DMS 273 (cell line): ENCODE measurements at regions not wholly inside any gene's neighbourhood (a gene's known extent, or its start where the extent isn't known, plus 50 kb on each side); places are given as distances from the start of the nearest gene placed in this dataset.
"Not testable (repeated sequence)": the region's sequence is repeated elsewhere in the genome, so short reads cannot be mapped to it uniquely, and the experiment has no call there.

Experiments used
- DNase-seq: peaks from one replicate; lab custom pipeline; 2025; ENCODE audit not compliant: unreplicated experiment; lab: John Stamatoyannopoulos, UW

DNA sequence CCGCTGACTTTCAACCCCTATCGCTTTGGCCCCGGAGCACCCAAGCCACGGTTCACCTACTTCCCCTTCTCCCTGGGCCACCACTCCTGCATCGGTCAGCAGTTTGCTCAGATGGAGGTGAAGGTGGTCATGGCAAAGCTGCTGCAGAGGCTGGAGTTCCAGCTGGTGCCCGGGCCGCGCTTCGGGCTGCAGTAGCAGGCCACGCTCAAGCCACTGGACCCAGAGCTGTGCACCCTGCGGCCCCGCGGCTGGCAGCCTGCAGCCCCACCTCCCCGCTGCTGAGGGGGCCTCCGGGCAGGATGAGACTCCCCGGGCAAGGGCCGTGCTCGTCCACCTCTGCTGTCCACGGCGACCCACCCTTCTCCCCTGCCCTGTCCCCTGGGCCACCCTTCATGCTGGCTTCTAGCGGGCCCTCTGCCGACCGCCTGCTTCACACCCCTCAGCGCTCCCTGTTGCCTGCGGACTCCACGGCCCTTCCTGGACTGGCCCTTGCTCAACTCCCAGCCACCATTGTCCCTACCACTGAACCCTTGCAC is 92.2 kb upstream of the TRABD2B start:
- DNase-seq: no peak

DNA sequence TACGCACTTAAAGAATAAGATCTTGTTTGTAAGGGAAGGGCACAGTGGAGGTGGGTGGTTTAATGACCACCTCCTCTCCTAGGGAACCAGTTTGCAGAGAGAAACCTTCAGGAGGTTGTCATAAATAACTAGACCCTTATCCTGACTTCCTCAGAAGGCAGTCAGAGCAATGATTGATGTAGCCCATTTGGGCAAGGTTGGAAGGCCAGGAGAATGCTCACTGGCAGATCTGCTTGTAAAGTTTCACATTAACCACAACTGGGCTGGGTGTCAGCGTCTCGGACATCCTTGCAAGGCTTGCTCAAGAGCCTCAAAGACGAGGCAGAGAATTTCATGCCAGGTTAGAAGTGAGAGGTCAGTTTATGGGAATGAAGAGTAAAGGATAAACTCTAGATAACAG is 87.6 kb upstream of the TRABD2B start:
- DNase-seq: no peak

DNA sequence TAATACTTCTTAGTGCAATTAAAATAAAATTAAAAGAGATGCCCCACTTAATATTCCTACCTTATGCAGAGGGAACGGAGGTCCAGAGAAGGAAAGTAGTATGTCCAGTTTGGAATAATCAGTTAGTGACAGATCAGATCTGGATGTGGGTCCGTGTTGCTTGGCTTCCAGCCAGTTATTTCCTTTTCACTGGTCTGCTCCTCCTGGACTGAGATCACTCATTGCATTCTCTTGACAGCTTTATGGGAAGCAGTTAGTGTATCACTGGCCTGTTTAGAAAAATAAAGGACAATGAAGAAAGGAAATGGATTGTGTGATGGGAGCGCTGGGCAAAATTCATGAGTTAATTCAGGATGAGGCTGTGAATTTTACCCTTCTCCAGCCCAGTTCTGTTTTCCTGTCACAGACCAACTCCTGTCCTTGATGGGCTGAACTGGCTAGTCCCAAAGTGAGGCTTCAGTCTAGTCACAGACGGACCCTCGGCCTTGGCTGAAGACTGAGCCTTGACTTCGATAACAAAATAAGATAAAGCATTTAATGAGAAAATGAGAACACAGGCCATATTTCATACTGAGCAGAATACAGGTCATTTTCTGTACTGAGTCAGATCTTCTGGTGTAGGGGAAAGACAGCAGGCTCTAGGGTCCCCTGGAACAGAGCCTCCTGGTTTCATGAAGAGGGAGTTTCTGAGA is 85.2 kb upstream of the TRABD2B start:
- no peak for DNase-seq

DNA sequence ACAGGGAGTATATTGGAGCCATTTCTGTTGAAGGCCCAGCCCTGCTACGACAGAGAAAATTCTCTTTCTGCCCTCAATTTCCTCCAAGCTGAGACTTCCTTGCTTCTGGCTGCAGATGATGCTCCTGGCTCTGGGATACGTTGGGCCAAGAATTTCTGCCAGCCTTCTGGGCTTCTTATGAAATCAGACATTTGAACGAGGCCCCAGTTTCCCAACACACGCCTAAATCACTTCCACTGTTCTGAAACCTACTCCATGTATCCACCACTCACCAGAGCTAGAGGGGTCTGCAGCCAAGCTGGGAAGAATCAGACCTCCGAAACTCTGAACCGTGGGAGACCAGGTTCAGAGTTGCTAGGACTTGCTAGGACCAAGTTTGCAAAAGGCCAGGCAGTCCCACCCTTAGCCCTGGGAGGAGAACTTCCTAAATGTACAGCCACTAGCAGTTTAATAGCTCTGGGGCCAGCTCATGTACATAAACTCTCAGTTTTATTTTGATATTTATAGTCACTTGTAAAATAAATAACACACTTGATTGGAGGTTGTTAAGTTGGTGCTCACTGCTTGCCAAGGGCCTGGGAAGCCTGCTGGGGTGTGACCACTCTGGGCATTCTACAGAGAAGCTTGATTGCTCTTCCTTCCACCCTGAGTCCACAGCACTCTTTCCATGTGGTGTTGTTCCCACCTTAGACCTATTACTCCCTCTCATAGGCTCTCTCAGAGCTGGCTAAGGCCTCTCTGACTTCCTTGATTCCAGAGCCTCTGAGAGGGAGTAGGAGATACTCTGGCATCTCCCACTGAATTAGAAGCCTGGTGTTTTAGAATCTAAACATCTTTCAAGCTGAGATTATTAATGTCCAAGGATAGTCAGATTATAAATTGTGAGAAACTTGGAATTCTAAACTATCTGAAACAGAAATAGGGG is 83.4 kb upstream of the TRABD2B start:
- DNase-seq: no peak

DNA sequence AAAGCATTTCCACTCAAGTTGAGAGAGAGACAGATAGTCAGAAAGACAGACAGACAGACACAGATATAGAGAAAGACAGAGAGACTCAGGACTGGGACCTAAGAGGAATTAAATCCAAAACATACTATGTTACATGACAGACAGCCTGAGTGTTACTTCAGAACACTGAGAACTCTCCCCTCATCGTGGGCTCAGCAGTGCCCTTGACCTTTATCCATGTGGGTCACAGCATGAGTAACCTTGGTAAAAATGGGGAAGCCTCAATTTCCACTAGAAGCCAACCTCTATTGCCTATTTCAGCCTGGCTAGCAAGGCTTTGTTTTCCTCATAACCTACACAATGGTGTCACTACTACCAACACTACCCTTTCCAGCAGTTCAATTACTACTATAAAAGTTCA is 81.9 kb upstream of the TRABD2B start:
- DNase-seq: no peak

DNA sequence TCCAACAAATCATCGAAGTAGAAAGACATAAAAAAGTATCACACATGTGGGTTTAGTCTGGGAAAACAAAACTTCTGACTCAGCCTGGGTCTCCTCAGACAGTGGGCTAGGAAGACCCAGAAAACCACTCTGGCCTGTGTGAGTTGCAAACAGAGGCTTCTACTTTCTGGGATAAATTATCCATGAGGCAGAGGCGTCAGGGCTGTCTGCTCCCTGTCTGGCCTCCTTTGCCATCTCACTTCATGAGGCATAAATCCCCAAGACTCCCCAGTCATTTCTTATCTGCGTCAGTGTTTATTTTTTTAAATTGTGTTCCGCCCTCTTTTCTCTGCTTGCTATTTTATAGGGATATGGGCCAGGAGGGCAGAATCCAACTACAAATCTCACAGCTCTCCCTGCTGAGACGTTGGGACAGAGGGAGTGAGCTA is 80.6 kb upstream of the TRABD2B start:
- no peak for DNase-seq

DNA sequence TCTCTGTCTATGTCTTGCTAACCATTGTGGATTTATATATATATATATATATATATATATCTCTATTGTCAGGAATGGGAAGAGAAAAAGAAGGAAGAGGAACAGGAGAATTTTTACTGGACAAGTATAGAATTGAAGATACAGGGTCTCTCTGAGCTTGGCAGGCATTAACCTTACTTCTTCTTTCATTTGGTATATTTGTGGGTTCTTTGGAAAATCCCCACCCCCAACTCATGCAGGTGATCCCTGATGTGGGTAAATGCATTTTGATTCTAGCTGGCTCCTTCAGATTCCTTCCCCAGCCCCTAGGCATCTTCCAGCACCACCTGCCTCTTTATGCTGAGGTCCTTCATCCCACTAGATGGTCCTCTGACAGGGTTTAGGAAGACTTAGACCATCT is 78.8 kb upstream of the TRABD2B start:
- no peak for DNase-seq

DNA sequence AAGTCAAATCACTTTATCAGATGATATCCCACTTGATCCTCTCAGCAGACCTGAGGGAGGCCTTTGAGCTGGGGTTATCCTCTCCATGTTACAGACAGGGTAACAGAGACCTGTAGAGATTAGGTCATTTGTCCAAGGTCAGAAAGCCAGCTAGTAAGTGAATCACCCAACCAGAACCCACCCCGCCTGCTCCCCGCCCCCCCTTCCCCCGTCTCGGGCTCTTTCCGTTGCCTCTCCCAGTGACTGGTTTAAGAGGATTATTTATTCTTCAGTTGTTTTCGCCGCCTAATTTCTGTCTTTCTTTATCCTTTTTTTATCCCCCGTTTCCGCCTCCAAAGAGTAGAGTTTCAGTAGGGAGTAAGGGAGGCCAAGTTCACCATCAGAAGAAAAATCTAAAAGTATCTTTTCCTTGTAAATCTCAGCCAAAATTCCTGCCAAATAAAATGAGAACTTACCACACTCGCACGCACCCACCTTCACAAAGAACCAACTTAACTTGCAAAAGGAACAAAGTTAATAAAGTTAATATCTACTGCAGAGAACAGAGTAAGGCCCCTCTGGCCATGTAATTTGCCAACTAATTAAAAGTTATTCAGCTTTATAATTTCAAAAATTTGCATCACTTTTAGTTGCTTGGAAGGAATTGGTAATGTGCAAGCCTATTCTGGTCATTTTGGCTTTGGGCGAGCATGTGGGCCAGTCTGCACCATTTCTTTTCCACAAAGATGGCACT is 76.8 kb upstream of the TRABD2B start:
- no peak for DNase-seq

DNA sequence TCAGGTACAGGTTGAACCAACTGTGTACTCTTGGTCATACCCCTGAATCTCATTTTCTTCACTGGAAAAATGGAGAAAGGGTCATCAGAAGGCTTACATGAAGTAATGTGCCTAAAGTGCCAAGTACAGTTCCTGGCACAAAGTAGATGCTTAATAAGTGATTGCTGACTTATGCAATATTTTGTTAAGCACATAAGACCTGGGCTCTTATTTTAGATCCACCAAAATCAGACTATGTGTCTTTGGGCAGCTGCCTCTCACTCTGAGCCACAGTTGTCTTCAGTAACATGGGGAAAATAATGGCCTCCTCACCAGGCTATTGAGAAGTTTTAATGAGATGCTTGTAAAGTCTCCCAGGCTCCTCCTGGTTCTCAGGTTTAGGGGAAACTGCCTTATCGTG is 74.3 kb upstream of the TRABD2B start:
- DNase-seq: no peak

DNA sequence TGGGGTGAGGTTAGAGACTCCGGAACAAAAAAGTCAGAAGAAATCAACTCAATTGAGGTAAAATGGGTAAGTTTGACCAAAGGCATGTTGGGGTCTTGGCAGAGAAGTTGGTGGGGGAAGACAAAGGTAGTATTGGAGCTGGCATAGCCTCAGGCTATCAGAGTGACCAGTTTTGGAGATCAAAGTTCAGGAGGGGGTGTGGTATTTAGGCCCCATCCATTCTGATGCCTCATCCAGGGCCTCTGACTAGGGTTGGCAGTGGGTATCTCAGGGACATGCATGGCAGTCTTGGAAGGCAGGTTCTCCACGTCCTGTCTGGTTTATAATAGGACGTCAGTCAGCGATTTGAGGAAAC is 73.2 kb upstream of the TRABD2B start:
- DNase-seq: no peak

DNA sequence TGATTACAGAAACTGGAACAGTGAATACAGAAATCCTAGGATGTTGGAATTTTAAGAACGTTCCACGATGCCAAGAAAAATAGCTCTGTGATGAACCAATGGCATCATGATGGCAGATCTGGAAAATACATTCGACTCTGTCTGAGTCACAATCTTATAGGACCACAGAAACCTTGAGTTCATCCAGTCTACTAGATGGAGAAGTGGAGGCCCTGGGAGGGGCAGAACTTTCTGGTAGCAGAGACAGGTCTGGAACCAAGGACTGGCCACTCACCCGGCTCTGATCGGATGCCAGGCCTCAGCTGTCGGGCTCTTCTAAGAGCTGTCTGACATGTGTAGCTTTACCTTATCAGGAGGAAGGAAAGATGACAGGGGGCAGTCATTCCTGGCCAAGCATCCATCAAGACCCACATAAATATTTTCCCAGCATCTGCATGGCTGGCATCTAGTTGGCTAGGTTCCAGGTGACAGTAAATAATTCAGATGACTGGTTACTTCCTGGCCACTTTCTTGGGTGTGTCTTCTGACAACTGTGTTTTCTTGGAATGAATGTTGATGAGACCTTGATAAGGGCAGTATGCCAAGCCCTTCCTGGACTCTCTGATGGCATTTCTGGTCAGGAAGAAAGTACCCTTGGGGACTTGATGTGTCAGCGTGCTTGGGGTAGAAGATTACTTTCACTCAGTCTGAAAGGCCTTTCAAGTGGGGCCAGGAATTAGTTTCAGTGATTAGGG is 72.6 kb upstream of the TRABD2B start:
- DNase-seq: no peak

DNA sequence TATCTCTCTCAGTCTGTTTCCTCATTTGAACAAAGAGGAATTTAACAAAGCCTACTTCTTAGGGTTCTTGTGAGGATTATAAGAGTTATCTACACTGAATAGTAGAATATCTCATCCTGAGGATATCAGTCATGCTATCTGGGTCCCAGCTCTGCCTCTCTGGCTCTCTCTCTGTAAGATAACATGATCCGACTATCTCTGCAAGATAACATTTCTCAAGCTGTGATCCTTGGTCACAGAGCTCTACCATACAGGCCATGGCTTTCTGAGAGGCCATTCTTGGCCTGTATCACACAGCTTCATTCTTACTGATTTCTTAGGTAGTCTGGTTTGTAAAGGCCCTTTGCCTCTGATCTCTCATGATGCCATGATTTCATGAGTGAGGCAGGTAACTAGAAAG is 71.0 kb upstream of the TRABD2B start:
- DNase-seq: no peak

DNA sequence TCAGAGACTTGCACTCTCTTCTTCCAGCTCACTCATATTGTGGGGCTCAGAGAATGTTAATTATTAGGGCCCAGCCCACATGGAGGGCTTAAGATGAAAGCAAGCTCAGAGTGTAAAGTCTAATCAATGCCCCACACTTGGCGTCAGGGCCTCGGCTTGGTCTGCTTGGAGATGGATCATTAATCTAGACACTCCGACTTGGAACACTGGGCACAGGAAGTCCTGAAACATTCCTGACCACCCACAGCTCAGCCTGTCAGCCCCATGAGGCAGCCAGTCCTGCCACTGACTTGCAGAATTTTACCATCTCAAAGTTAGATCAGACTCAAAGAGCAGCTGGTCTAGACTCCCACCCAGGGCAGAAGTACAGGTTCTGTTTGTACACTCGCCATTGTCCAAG is 69.8 kb upstream of the TRABD2B start:
- no peak for DNase-seq

DNA sequence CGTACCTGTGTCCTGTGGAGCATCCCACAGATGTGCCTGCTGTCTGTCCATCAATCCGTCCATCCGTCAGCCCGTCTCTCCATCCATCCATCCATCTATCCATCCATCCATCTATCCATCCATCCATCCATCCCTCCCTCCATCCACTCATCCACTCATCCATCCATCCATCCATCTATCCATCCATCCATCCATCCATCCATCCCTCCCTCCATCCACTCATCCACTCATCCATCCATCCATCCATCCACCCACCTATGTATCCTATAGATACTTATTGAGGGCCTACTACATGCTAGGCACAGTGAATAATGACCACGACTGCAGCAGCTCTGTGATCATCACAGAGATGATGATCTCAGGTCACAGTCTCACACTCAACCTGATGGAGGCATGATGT is 67.5 kb upstream of the TRABD2B start:
- not testable (repeated sequence) for DNase-seq

DNA sequence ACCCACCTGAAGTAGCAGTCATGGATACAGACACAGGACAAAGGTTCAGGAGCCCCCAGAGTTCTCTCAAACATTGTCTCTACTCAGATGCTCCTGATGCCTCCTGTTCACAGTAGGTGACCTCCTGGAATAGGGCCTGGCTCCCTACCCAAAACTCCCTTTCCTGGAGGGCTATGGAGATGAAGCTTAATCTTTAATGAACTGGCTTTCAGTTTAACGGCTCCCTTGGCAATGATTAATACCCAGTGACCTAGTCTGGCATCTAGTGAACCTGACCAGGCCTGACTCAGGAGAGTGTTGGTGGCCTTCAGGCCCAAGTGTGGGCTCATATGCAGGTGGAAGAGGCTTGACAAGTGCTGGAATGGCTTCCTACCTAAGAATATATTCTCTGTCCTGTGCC is 65.2 kb upstream of the TRABD2B start:
- no peak for DNase-seq

DNA sequence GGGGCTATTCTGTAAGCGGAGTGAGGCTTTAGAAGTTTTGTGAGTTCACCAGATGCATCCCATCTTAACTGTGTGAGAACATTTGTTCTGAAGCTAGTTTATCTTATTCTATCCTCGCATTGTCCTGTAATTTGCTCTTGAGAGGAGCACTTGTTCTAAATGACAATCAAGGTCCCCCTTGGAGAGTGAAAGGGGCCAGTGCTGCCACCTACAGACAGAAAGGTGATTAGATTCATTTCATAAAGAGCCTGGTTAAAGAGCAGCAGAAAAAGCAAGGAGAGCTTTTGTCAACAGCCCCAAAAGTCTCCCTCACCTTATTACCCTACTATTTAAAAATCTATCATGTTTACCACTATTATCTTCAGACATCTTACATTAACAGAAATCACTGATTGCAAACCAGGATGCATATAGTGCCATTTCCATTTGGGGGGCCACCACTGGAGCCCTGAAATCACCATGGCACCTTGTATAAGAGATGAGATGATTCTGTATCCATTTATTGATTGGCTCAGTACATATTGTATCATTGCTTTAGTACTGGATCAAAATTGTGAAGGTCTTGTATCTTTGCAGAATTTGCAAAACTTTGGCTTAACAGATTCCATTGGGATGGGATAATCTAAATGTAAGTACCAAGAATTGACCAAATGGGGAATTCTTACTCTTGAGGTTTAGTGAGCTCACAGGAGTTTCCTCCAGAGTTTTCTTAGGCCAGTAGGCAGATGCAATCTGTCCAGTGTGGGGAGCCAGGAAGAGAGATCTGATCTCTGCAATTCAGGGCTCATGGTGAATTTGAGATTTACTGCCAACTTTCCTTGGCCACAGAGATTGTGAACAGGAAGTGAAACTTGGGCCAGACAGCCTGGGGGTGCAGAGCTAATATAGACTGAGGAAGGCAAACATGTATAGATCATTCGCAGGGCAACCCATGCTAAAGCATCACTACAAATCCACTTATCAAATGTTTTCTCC is 64.3 kb upstream of the TRABD2B start:
- DNase-seq: peak; percentile 77

DNA sequence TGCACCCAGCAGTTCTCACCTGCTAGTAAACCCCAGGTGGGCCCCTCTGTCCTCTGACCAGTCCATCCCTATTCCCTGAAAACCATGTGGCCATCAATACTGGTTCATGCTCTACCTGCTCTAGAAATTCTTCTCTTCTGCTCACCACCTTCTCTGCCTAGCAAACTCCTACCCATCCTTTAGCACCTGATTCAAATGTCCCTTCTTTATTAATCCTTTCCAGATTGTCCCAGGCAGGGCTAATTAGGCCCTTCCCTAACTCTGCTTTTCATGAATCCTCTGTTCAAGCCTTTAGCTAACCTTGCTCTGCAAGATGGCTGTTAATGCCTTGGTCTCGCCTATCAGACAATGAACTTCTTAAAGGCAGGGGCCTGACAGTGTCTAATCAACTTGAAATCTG is 62.1 kb upstream of the TRABD2B start:
- no peak for DNase-seq

DNA sequence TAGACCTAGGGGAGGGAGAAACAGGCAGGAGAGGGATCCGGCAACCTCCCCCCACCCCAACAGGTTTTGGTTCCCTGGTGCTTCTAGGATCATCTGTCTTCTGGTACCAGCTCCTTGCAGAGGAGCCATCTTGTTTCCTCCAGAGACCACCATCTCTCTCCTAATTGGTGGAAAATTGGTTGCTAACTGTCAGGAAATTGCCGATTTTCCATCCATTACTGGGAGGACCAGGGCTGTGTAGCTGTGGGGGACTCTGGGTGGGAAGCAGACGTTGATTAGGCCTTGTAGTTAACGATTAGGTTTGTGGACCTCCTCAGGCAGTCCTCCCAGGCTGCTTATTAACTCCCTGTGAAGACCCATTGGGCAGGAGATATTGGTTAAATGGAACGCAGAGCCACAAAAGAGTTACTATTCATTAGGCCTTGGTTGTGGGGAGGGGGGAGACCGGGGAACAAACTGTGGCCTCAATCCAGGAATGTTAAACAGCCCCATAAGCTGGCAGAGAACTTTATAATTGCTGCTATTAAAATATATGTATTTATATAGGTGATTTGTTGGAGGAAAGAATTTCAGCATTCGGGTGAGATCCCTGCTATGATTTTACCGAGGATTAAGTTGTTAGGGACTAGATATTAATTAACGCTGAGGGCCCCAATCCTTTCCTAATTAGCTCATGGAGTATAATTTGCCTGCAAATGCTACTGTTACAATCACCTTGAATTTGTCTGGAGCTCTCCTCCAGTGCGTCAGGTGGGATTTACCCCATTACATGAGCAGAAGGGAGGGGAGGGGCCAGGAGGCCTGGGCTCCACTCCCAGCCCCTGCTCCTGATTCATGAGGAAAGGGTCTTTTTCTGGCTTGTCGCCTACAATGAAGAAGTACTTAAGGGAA is 61.2 kb upstream of the TRABD2B start:
- no peak for DNase-seq

DNA sequence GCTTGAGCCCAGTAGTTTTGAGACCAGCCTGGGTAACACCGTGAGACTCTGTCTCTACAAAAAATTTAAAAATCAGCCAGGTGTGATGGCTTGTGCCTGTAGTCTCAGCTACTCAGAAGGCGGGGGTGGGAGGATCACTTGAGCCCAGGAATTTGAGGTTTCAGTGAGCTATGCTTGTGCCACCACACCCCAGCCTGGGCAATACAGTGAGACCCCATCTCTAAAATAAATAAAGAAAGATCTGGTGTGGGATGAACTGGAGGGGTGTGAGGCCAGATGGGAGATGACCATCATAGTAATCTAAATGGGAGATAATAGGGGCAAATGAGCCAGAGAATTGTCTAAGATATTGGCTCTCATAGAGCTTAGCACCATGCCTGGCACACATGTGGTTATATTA is 60.1 kb upstream of the TRABD2B start:
- no peak for DNase-seq
